GM20000 (cell line): ENCODE measurements at regions not wholly inside any gene's neighbourhood (a gene's known extent, or its start where the extent isn't known, plus 50 kb on each side); places are given as distances from the start of the nearest gene placed in this dataset.

Experiments used
- DNase-seq: peaks from one replicate; pipeline ENCODE4 v3.0.0; 2012; ENCODE audit warnings: low spot score
- CTCF ChIP-seq: IDR thresholded peaks from 2 replicates; pipeline ENCODE4 v1.5.1; 2012; ENCODE audit warnings: mild to moderate bottlenecking, control low read depth; ENCODE audit errors: extremely low read depth, missing control alignments

- DNase-seq: no peak
- no peak for TF ChIP-seq CTCF
These were observed 120.0 kb upstream of the PRKCQ start for GRCh38 chr10:6700066-6700465.

- no peak for DNase-seq
- no peak for TF ChIP-seq CTCF
These were observed 119.3 kb upstream of the PRKCQ start for GRCh38 chr10:6699336-6699735.

- no peak for TF ChIP-seq CTCF
- DNase-seq: no peak
These were observed 115.4 kb upstream of the PRKCQ start for GRCh38 chr10:6695519-6695918.

GRCh38 chr10:6694447-6695140 is 114.5 kb upstream of the PRKCQ start:
- DNase-seq: no peak
- TF ChIP-seq CTCF: no peak

- TF ChIP-seq CTCF: no peak
- DNase-seq: no peak
These were observed 112.8 kb upstream of the PRKCQ start for GRCh38 chr10:6692856-6693255.

- DNase-seq: no peak
- no peak for TF ChIP-seq CTCF
These were observed 112.0 kb upstream of the PRKCQ start for GRCh38 chr10:6692103-6692502.

GRCh38 chr10:6689036-6689435 is 109.0 kb upstream of the PRKCQ start:
- DNase-seq: no peak
- TF ChIP-seq CTCF: no peak
